SK-N-MC (cell line): ENCODE measurements at regions not wholly inside any gene's neighbourhood (a gene's known extent, or its start where the extent isn't known, plus 50 kb on each side); places are given as distances from the start of the nearest gene placed in this dataset.

ENCODE experiments used
- EZH2 ChIP-seq: fragments of 200-600 bp; sonication (generic); IDR thresholded peaks from one replicate; pipeline ENCODE4 v1.6.1; 2017; ENCODE audit warnings: antibody characterized with exemption
- POLR2AphosphoS5 ChIP-seq: IDR thresholded peaks from 2 replicates; pipeline ENCODE4 v1.6.1; 2012; ENCODE audit warnings: mild to moderate bottlenecking, low read depth, low read length, borderline replicate concordance

DNA sequence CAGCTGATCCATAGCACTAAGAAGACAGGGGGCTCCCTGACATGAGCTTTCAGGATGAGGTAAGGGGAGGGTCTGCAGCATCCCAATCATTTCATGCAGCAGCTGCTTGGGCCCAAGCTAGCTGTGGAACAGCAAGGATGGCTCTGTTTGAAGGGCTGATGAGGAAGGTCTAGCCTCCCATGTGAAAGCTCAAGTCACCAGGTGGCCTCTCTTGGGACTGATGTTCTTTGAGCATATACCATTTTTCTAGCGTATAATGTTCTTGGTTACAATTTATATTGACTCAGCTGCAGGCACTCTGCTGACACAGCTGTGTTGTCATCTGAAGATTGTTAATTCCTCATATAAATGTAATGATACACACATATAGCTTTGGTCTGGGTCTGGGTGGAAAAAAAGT lies 87.0 kb downstream of the CD200R1L start:
- TF ChIP-seq EZH2 = no peak
- TF ChIP-seq POLR2AphosphoS5 = no peak
